Ammon's horn (tissue), 1 donor: ENCODE measurements at regions not wholly inside any gene's neighbourhood (a gene's known extent, or its start where the extent isn't known, plus 50 kb on each side); places are given as distances from the start of the nearest gene placed in this dataset.

Experiments
- DNase-seq: peaks from one replicate; pipeline ENCODE4 v3.0.0-alpha.2; 2016; ENCODE audit warnings: low spot score

GRCh38 chr6:91786474-91787184 lies 1199.8 kb upstream of the MAP3K7 start:
- no peak for DNase-seq

- DNase-seq = no peak
These were observed 1195.9 kb upstream of the MAP3K7 start for GRCh38 chr6:91782802-91783201.

- DNase-seq = peak; percentile 64
These were observed 1195.1 kb upstream of the MAP3K7 start for GRCh38 chr6:91781946-91782345.

- DNase-seq = no peak
These were observed 1193.4 kb upstream of the MAP3K7 start for GRCh38 chr6:91780270-91780669.

- no peak for DNase-seq
These were observed 1174.7 kb upstream of the MAP3K7 start for GRCh38 chr6:91761621-91762020.

GRCh38 chr6:91754691-91755090 lies 1167.8 kb upstream of the MAP3K7 start:
- peak; percentile 67 for DNase-seq

- peak; percentile 66 for DNase-seq
These were observed 1164.7 kb upstream of the MAP3K7 start for GRCh38 chr6:91751526-91751925.

- DNase-seq = no peak
These were observed 1157.7 kb upstream of the MAP3K7 start for GRCh38 chr6:91744566-91744965.

GRCh38 chr6:91743756-91744155 lies 1156.9 kb upstream of the MAP3K7 start:
- peak; percentile 17 for DNase-seq

- DNase-seq = no peak
These were observed 1145.1 kb upstream of the MAP3K7 start for GRCh38 chr6:91731939-91732338.

GRCh38 chr6:91730710-91731109 lies 1143.8 kb upstream of the MAP3K7 start:
- no peak for DNase-seq

GRCh38 chr6:91720324-91720723 lies 1133.5 kb upstream of the MAP3K7 start:
- no peak for DNase-seq

- no peak for DNase-seq
These were observed 1132.5 kb upstream of the MAP3K7 start for GRCh38 chr6:91719414-91719813.

GRCh38 chr6:91718198-91718597 lies 1131.3 kb upstream of the MAP3K7 start:
- DNase-seq = no peak

GRCh38 chr6:91717094-91717493 lies 1130.2 kb upstream of the MAP3K7 start:
- no peak for DNase-seq

- no peak for DNase-seq
These were observed 1129.5 kb upstream of the MAP3K7 start for GRCh38 chr6:91716361-91716760.

GRCh38 chr6:91715171-91715805 lies 1128.4 kb upstream of the MAP3K7 start:
- no peak for DNase-seq

GRCh38 chr6:91713911-91714310 lies 1127.0 kb upstream of the MAP3K7 start:
- no peak for DNase-seq

GRCh38 chr6:91711518-91711917 lies 1124.6 kb upstream of the MAP3K7 start:
- DNase-seq = no peak

GRCh38 chr6:91710342-91710741 lies 1123.5 kb upstream of the MAP3K7 start:
- peak; percentile 35 for DNase-seq

GRCh38 chr6:91708534-91708933 lies 1121.7 kb upstream of the MAP3K7 start:
- no peak for DNase-seq

- DNase-seq = no peak
These were observed 1118.8 kb upstream of the MAP3K7 start for GRCh38 chr6:91705646-91706045.

GRCh38 chr6:91704531-91704930 lies 1117.7 kb upstream of the MAP3K7 start:
- DNase-seq = no peak
